ENCODE measurements at regions not wholly inside any gene's neighbourhood (a gene's known extent, or its start where the extent isn't known, plus 50 kb on each side); places are given as distances from the start of the nearest gene placed in this dataset.

DNA sequence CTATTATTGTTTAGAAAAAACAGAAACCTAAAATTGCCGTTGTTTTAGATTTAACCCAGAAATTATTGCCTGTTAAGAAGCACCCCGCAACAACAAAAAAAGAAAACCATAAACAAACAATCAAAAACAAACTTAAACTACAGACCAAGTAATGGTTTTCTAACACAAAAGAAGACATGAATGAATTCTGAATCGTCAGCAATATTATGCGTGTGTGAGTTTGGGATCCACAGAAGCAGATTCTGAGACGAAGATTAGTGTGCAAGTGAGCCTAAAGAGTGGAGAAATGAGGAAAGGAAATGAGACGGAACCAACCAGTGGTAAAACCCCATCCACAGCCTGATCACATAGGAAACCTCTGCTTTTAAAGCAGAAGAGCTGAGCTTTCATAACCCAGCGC lies 1514.9 kb upstream of the PIK3C3 start:
- DNase-seq (ENCODE audit: low read depth): no peak

DNA sequence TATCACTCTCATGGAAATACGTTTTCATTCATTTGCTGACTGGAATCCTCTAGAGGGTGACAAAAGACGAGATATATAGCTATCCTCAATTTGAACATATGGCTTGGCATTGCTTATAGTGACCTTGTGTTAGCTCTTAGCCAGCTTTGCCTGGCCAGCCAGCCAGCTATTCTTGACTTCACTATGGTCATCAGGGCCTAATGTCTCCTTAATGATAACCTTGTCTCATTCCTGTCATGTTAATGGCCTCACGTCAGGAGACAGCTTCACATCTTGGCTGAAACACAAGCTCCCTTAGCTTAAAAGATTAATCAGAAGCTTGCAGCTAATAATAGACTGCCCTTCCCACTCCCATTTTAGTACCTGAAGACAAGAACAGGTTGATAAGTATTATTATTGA lies 1517.5 kb upstream of the PIK3C3 start:
- DNase-seq (ENCODE audit: low read depth): no peak

DNA sequence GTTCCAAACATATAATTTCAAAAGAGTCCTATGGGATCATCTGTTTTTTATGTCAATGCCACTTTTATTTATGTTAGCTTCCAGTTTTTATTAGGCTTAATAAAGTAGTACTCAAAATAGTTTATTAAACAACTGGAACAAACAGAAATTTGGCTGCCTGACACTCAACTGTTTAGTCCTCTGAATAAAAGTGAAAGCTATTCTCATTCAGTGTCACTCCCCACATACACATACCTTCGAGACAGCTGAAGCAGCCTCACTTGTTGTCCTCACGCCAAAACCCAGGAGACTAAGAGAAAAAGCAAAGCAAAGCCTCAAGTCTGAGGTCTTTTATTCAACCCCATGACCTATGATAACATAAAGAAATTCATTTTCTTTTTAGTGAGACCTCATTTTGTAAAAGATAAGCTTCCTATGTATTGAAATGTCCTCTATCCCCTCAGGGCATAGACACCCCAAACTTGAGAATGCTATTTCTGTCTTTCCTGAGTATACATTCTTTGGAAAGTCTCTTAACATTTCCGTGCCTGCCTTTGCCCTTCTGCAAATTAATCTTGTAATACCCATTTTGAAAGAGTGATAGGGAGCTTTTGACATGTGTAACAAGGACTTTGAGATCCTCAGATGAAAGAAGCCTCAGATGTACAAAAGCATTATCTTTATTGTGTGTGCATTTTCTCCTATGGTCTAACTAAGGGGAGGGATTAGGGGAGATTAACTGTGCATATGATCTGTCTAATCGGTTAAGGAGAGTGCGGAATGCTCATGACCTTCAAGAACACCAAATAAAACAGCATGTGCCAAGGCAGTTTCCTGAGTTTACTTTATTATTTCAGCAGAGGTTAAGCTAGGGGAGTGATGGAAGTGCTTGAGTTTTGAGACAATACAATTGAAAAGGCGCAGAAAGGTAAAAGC lies 1523.7 kb upstream of the PIK3C3 start:
- DNase-seq (ENCODE audit: low read depth): no peak

DNA sequence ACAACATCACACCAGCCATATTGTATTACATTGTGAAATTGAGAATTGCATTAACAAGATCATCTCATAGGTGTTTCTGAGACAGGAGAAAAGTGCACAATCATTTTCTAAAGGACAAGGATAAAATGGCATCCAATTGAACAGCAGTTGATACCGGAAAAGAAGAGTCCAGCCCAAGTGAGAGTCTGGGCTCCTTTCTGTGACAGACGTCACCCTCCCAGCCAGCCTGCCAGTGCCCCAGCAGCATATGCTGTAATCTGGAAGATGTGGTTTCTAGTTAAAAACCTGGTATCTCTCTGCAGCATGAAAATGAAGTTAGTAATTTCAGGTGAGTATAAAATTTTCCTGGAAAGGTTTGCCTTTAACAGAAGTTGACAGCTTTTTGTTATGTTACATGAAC lies 1531.7 kb upstream of the PIK3C3 start:
- no peak for DNase-seq (ENCODE audit: low read depth)

- DNase-seq (ENCODE audit: low read depth): no peak
Measured at GRCh38 chr18:40420675-40421074, 1534.4 kb upstream of the PIK3C3 start.

DNA sequence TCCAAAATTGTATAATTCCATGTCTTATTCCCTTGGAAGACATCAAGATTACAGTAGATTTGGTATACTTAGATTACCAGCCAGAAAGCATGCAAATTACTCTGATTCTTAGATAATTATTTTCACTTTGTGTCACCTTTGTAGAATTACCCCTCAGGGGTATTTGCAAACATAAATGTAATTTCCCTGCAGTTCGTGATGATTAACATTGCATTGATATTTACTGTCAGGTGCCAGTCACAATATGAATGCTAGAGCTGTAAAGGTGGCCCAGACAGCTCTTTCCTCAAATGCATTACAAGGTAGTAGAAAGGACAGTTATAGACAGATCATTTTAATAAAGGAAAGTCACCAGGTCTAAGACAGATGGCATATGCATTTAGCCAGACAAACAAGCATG lies 1537.5 kb upstream of the PIK3C3 start:
- no peak for DNase-seq (ENCODE audit: low read depth)

DNA sequence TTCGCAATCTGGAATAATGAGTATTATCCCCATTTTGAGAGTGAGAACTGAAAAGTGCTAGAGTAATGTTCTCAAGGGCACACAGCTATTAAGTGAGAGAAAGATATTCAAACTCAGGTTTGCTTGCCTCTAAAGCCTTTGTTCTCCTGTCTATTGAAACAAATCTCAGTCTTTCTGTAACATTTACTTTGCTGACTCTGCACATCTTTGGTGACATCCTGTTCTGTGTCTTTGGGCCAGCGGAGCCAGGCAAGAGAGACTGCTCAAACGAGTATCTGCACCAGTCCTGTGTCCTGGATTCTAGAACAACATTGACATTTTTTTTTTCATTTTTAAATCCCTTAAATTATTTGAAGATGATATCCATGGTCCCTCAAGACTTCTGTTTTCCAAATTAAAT lies 1539.2 kb upstream of the PIK3C3 start:
- no peak for DNase-seq (ENCODE audit: low read depth)

- DNase-seq (ENCODE audit: low read depth): no peak
Measured at GRCh38 chr18:40415176-40415791, 1539.8 kb upstream of the PIK3C3 start.

DNA sequence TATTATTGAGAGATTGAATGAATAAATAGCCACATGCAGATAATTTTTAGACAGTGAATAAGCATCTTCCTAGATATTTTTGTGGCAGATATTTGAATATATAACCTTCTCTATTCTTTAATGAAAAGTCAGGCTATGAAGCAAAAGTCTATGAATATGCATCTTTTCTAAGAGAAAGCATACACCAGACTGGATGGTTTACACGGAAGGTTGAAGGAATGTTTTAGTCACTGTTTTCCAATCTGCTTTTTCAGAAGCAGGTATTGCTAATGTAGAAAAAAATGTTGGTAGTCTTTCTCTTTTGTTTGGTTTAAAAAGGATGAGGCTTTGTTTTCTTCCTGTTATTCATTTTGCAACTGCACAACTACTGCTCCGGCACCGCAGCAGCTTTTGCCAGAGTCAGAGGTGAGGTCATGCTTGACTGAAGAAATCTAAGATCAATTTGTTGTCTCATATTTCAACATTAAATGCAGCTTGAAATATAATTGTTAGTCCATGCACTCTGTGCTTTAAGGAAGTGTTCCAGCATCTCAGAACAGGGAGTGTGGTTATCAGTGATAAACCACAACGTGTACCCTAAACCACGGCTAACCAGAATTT lies 1540.8 kb upstream of the PIK3C3 start:
- DNase-seq (ENCODE audit: low read depth): no peak

GRCh38 chr18:40413160-40413559 lies 1541.9 kb upstream of the PIK3C3 start:
- DNase-seq (ENCODE audit: low read depth): no peak

DNA sequence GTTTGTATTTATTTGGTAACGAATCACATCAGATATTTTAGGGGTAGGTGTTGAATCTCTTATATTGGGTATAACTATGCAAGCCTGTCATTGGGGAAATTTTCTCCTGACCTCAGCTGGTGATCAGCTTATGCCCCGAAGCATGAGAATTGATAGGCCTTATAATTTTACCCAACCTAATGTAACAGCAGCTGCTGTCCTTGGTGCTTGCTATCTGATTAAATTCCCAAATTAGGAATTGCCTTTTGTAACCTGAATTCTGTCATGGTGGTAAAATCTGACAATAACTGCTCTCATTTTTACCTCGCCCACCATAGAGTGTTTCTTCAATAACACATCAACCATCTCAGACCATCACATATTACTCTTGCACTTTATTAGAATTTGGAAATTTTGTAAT lies 1542.6 kb upstream of the PIK3C3 start:
- no peak for DNase-seq (ENCODE audit: low read depth)

- no peak for DNase-seq (ENCODE audit: low read depth)
Measured at GRCh38 chr18:40407909-40408308, 1547.1 kb upstream of the PIK3C3 start.

DNA sequence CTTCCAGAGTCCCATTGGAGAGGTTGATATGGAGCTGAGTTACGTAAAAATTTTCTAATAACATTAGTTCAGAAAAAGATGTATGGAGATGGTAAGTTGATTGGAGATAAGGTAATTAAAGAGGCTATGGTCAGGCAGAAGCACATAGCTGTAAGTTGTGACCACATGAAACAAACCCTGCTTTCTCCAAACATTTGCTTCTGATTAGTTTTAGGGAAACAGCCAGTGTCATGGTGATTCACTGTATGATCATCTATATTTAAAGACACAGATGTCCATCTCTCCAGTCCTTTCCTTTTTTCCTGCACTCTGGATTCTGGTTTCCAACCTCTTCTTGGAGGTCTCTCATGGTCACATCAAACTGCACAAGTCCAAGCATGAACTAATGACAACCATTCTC lies 1550.8 kb upstream of the PIK3C3 start:
- DNase-seq (ENCODE audit: low read depth): no peak

DNA sequence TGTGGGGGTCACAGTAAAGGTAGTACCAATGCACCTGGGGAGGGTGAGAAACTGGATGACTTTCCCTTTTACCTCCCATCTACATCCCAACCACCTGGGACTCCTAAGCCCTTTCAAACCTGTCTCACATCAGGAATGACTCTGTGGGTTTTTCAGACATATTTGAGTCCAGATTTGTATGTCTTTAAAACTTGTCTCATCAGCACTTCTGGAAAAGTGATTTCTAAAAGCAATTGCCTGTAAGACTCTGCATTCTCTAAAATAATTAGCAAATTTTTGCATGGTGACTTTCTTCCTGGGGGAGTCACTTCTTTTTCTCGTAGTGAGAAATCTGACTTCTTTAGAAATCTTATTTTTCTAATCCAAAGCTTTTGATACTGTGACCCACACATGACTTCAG lies 1553.0 kb upstream of the PIK3C3 start:
- no peak for DNase-seq (ENCODE audit: low read depth)

DNA sequence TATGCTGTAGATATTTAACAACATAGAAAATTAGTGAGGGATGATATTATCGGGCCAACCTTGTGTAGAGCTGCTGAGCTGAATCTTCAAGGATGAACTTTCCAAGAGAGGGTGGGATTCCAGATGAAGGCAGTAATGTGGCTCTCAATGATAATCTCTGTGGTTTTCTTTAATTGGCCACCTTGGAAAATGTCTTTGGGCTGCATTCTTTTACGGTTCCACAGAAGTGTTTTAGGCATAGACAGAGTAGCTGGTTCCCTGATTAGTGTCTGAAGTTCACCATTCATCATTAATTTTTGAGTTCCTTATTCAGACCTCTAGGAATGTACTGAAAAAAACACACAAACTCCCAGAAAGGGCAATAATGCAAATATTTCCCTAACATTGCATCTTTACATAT lies 1566.9 kb upstream of the PIK3C3 start:
- no peak for DNase-seq (ENCODE audit: low read depth)

DNA sequence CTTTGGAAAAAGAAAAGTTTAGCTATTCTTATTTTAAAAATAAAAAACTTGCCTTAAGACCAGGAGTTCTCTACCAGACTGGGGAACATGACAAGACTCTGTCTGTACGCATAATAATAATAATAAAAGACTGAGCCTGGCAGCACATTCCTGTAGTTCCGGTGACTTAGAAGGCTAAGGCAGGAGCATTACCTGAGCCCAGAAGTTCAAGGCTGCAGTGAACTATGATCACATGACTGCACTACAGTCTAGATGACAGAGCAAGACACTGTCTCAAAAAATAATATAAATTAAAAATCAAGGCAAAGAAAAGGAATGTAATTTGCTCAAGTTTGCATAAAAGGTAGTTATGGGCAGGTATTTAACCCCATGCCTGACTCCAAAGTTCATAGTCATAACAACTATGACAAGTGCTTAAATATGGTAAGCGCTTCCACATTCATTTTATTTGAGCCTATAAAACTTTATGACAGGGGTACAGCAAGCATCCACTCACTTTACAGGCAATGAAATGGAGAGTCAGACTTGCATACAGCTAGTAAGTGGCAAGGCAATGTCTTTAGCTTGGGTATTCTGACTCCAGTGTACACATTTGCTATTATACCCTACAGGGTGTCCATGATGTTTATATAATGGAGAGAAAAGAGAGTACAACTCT lies 1567.8 kb upstream of the PIK3C3 start:
- DNase-seq (ENCODE audit: low read depth): no peak

GRCh38 chr18:40382197-40382596 lies 1572.8 kb upstream of the PIK3C3 start:
- DNase-seq (ENCODE audit: low read depth): no peak

GRCh38 chr18:40380686-40381439 lies 1574.2 kb upstream of the PIK3C3 start:
- no peak for DNase-seq (ENCODE audit: low read depth)

DNA sequence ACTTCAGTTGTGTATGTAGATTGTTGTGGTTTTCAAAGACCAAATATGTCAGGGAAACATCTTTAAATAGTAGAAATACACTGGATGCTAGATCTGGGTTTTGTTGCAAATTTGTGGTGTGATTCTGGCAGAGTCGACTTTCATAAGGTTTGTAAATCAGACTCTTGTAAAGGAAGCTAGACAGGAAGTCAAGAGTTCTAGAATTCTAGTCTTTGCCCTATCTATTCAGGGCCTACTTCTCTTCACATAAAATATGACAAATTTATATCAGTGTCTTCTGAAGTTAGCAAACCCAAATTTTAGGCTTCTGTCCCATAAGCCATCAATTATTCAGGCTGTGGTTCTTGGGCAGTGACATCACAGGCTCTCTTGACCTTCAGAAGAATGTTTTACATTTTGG lies 1579.2 kb upstream of the PIK3C3 start:
- DNase-seq (ENCODE audit: low read depth): no peak

- DNase-seq (ENCODE audit: low read depth): no peak
Measured at GRCh38 chr18:40371673-40372072, 1583.4 kb upstream of the PIK3C3 start.

GRCh38 chr18:40367576-40367975 lies 1587.5 kb upstream of the PIK3C3 start:
- DNase-seq (ENCODE audit: low read depth): no peak

- no peak for DNase-seq (ENCODE audit: low read depth)
Measured at GRCh38 chr18:40366521-40366920, 1588.5 kb upstream of the PIK3C3 start.

Measured in activated T-helper 9 cell treated with anti-CD3 and anti-CD28 coated beads, Interleukin-2, amount 50 U/mL, for 16 hours (primary cell).